NCI-H226 (cell line): ENCODE measurements at regions not wholly inside any gene's neighbourhood (a gene's known extent, or its start where the extent isn't known, plus 50 kb on each side); places are given as distances from the start of the nearest gene placed in this dataset.

Experiments used
- DNase-seq: peaks from one replicate; pipeline ENCODE4 v3.0.0-alpha.2; 2015

DNA sequence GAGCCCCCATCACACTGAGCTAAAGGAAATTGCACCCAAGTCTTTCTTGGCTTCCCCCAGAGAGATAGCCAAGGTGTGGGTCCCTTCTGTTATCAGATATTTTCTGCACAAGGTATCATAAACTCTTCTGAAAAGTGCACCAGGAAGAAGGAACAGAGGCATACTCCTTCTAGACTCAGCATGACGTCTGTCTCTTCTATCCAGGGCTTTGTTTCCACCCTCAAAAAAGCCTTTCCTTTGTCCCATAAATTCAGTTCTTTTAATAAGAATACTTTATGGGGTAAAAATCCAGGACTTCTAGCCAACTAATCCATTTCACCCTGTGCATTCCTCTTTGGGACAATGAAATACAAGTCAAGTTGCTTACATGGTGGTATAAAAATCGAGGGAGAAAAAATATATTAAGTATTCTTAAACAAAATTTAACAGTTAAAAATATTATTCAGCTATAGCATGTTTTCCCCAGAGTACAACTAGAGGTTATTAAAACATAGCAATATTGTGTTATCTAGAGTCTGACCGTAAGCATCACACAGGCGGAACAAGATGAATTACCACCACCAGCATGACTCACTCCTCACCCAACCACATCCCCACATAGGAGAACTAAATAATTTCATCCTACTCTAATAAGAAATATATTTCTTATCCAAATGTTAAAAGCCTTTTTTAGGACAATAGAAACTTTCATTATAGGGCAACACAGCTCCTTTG is 79.9 kb upstream of the GPC6 start:
- peak; percentile 87 for DNase-seq

- DNase-seq, result peak; percentile 64
These were observed 79.3 kb upstream of the GPC6 start for GRCh38 chr13:93147298-93147645.

DNA sequence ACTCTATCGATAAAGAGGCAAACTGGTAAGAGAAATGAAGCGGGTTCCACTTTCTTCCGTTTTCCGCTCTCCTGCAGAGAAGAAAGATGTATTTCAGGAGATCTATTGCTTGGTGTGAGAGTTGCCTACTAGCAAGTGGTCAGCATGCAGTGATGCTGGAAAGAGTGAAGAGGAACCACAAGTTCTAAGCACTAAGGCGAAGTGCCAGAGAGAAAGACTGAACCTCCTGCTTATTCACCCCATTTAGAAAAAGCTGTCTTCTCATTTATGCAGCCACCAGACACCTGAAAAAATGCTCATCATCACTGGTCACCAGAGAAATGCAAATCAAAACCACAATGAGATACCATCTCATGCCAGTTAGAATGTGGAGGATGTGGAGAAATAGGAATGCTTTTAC is 78.7 kb upstream of the GPC6 start:
- peak; percentile 6 for DNase-seq

GRCh38 chr13:93151277-93151676 is 75.3 kb upstream of the GPC6 start:
- DNase-seq, result peak; percentile 73

- no peak for DNase-seq
These were observed 68.0 kb upstream of the GPC6 start for GRCh38 chr13:93158565-93158964.

- DNase-seq, result peak; percentile 95
These were observed 56.6 kb upstream of the GPC6 start for GRCh38 chr13:93169980-93170379.

- no peak for DNase-seq
These were observed 54.5 kb upstream of the GPC6 start for GRCh38 chr13:93172109-93172508.

DNA sequence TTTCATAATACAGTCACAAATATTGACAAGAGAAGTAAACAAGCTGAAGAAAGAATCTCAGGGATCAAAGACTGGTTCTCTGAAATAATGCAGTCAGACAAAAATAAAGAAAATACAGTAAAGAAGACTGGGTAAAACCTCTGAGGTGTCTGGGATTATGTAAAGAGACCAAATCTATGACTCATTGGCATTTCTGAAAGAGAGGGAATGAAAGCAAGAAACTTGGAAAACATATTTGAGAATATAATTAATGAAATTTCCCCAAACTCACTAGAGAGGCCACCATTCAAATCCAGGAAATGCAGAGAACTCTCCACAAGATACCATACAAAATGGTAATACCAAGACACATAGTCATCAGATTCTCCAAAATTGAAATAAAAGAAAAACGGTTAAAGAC is 53.0 kb upstream of the GPC6 start:
- no peak for DNase-seq

DNA sequence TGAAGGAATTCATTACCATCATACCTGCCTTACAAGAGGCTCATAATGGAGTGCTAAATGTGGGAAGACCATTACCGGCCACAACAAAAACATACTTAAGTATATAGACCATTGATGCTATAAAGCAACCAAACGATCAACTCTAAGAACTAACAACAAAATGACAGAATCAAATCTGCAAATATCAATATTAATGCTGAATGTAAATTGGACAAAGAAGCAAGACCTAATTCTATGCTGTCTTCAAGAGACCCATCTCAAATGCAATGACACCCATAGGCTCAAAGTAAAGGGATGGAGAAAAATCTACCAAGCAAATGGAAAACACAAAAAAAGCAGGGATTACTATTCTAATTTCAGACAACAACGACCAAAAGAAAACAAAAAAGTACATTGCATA is 52.3 kb upstream of the GPC6 start:
- no peak for DNase-seq
